NB4 (cell line): ENCODE measurements at regions not wholly inside any gene's neighbourhood (a gene's known extent, or its start where the extent isn't known, plus 50 kb on each side); places are given as distances from the start of the nearest gene placed in this dataset.

Experiments used
- MYC ChIP-seq: IDR thresholded peaks from 2 replicates; pipeline ENCODE4 v1.6.1; 2011; ENCODE audit warnings: low read depth, low read length
- POLR2A ChIP-seq: IDR thresholded peaks from 2 replicates; pipeline ENCODE4 v1.6.1; 2011; ENCODE audit warnings: mild to moderate bottlenecking; ENCODE audit not compliant: insufficient read length; ENCODE audit errors: extremely low read depth
- TF ChIP-seq, protein P1 (sequence below): IDR thresholded peaks from one replicate; pipeline ENCODE4 v1.5.1; 2012; ENCODE audit warnings: low read depth, low read length
- TF ChIP-seq, protein P2 (sequence below): IDR thresholded peaks from 2 replicates; pipeline ENCODE4 v1.6.1; 2011; ENCODE audit warnings: low read depth, low read length

DNA sequence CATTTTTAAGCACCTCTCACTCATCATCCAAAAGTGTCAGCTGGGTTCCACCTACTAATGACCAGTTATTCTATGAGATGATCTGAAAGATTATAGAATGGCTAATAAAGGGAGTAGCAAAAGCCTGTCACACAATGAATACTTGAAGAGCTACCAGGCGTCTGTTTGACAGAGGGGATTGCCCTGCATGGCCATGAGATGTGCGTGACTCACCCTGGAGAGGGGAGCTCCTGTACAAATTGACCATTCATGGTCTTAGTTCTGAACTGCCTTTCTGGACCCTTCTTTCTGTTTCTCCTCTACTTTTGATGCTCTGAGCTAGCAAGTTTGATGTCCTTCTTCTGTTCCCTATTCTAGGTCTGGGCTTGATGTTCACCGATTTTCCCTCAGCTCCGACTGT lies 85.2 kb upstream of the ABCD3 start:
- TF ChIP-seq, protein P1, sequence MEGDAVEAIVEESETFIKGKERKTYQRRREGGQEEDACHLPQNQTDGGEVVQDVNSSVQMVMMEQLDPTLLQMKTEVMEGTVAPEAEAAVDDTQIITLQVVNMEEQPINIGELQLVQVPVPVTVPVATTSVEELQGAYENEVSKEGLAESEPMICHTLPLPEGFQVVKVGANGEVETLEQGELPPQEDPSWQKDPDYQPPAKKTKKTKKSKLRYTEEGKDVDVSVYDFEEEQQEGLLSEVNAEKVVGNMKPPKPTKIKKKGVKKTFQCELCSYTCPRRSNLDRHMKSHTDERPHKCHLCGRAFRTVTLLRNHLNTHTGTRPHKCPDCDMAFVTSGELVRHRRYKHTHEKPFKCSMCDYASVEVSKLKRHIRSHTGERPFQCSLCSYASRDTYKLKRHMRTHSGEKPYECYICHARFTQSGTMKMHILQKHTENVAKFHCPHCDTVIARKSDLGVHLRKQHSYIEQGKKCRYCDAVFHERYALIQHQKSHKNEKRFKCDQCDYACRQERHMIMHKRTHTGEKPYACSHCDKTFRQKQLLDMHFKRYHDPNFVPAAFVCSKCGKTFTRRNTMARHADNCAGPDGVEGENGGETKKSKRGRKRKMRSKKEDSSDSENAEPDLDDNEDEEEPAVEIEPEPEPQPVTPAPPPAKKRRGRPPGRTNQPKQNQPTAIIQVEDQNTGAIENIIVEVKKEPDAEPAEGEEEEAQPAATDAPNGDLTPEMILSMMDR, result no peak
- TF ChIP-seq MYC, result no peak
- no peak for TF ChIP-seq POLR2A
- TF ChIP-seq, protein P2, sequence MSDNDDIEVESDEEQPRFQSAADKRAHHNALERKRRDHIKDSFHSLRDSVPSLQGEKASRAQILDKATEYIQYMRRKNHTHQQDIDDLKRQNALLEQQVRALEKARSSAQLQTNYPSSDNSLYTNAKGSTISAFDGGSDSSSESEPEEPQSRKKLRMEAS, result no peak
